RPMI7951 (cell line): ENCODE measurements at regions not wholly inside any gene's neighbourhood (a gene's known extent, or its start where the extent isn't known, plus 50 kb on each side); places are given as distances from the start of the nearest gene placed in this dataset.
"Not testable (repeated sequence)": the region's sequence is repeated elsewhere in the genome, so short reads cannot be mapped to it uniquely, and the experiment has no call there.

Experiments
- DNase-seq: peaks from one replicate; pipeline ENCODE4 v3.0.0-alpha.2; 2012; ENCODE audit warnings: low read depth

- no peak for DNase-seq
These were observed 174.0 kb upstream of the SNX2 start for GRCh38 chr5:122600924-122601323.

- no peak for DNase-seq
These were observed 172.2 kb upstream of the SNX2 start for GRCh38 chr5:122602700-122603099.

GRCh38 chr5:122605236-122605635 lies 169.6 kb upstream of the SNX2 start:
- no peak for DNase-seq

GRCh38 chr5:122607818-122608217 lies 167.1 kb upstream of the SNX2 start:
- DNase-seq, result no peak

- no peak for DNase-seq
These were observed 166.7 kb upstream of the SNX2 start for GRCh38 chr5:122608222-122608621.

- no peak for DNase-seq
These were observed 163.5 kb upstream of the SNX2 start for GRCh38 chr5:122611406-122611805.

- DNase-seq, result no peak
These were observed 162.0 kb upstream of the SNX2 start for GRCh38 chr5:122612901-122613300.

GRCh38 chr5:122615146-122615545 lies 159.7 kb upstream of the SNX2 start:
- DNase-seq, result no peak

GRCh38 chr5:122615832-122616231 lies 159.0 kb upstream of the SNX2 start:
- no peak for DNase-seq

GRCh38 chr5:122618046-122618445 lies 156.8 kb upstream of the SNX2 start:
- DNase-seq, result not testable (repeated sequence)

GRCh38 chr5:122620768-122621167 lies 154.1 kb upstream of the SNX2 start:
- not testable (repeated sequence) for DNase-seq

GRCh38 chr5:122628714-122629113 lies 146.2 kb upstream of the SNX2 start:
- DNase-seq, result not testable (repeated sequence)

- no peak for DNase-seq
These were observed 145.7 kb upstream of the SNX2 start for GRCh38 chr5:122629121-122629677.

- DNase-seq, result no peak
These were observed 136.3 kb upstream of the SNX2 start for GRCh38 chr5:122638581-122638980.

- DNase-seq, result no peak
These were observed 135.8 kb upstream of the SNX2 start for GRCh38 chr5:122639033-122639432.

- DNase-seq, result no peak
These were observed 135.0 kb upstream of the SNX2 start for GRCh38 chr5:122639864-122640263.

- no peak for DNase-seq
These were observed 125.8 kb upstream of the SNX2 start for GRCh38 chr5:122649080-122649479.

- DNase-seq, result no peak
These were observed 121.5 kb upstream of the SNX2 start for GRCh38 chr5:122653087-122654017.

GRCh38 chr5:122656160-122656559 lies 118.7 kb upstream of the SNX2 start:
- no peak for DNase-seq

GRCh38 chr5:122656577-122656976 lies 118.3 kb upstream of the SNX2 start:
- no peak for DNase-seq

GRCh38 chr5:122661496-122662180 lies 113.2 kb upstream of the SNX2 start:
- no peak for DNase-seq

- no peak for DNase-seq
These were observed 109.8 kb upstream of the SNX2 start for GRCh38 chr5:122665051-122665450.

- DNase-seq, result no peak
These were observed 106.3 kb upstream of the SNX2 start for GRCh38 chr5:122668552-122668951.
